CD4-positive, alpha-beta T cell (primary cell): ENCODE measurements at regions not wholly inside any gene's neighbourhood (a gene's known extent, or its start where the extent isn't known, plus 50 kb on each side); places are given as distances from the start of the nearest gene placed in this dataset.

Experiments used
- ATAC-seq: fragments of 200-7000 bp; cut with Tn5 transposase; one replicate; pipeline ENCODE4 v1.10.0; 2022; ENCODE audit warnings: mild to moderate bottlenecking; ENCODE audit not compliant: poor library complexity
- CTCF ChIA-PET: fragments of 350-600 bp; sonication (Branson Sonifier 250); formaldehyde crosslinking; loops from one replicate; lab custom pipeline; 2021; ENCODE audit warnings: antibody characterized with exemption, inconsistent platforms; lab: Charles Lee
- POLR2A ChIA-PET: fragments of 350-600 bp; sonication (Branson Sonifier 250); formaldehyde crosslinking; loops from one replicate; lab custom pipeline; 2021; ENCODE audit warnings: antibody characterized with exemption, inconsistent platforms; lab: Charles Lee
- DNase-seq, 14 experiments: peaks; one replicate each; pipeline ENCODE4 v3.0.0-alpha.2; 2013 to 2020; ENCODE audit warnings: mixed read lengths in 2 of 14
- H3K27ac ChIP-seq, 2 donors: one replicate each; pipeline versions ENCODE4 v1.5.1 to v1.7.0; 2013; ENCODE audit warnings: low read length in 2 of 2, low read depth in 1 of 2, mild to moderate bottlenecking in 1 of 2
- H3K27me3 ChIP-seq, 2 experiments: 1 replicate in 1 of 2; 2 replicates in 1 of 2; pipeline versions ENCODE4 v1.6.1 to v1.7.0; 2013; ENCODE audit warnings: low read length in 2 of 2, control low read depth in 1 of 2, mild to moderate bottlenecking in 1 of 2, moderate library complexity in 1 of 2; ENCODE audit not compliant: insufficient read depth in 2 of 2, control insufficient read depth in 1 of 2
- H3K36me3 ChIP-seq: one replicate; pipeline ENCODE4 v1.6.1; 2013; ENCODE audit warnings: low read length, control low read depth; ENCODE audit not compliant: insufficient read depth
- H3K4me1 ChIP-seq: one replicate; pipeline ENCODE4 v1.6.1; 2013; ENCODE audit warnings: low read length, control low read depth; ENCODE audit not compliant: insufficient read depth
- H3K4me3 ChIP-seq: one replicate; pipeline ENCODE4 v1.5.1; 2013; ENCODE audit warnings: mild to moderate bottlenecking, low read length, moderate library complexity
- H3K9me3 ChIP-seq, 2 experiments: 1 replicate in 1 of 2; 2 replicates in 1 of 2; pipeline versions ENCODE4 v1.6.1 to v1.7.0; 2013; ENCODE audit warnings: low read length in 2 of 2, mild to moderate bottlenecking in 2 of 2, control low read depth in 1 of 2, moderate library complexity in 1 of 2; ENCODE audit not compliant: control insufficient read depth in 1 of 2, insufficient read depth in 1 of 2
- H3K27ac Mint-ChIP-seq: one replicate; pipeline ENCODE4 v1.8.0; 2020; ENCODE audit warnings: mixed read lengths
- H3K27me3 Mint-ChIP-seq: one replicate; pipeline ENCODE4 v1.8.0; 2021; ENCODE audit warnings: mixed read lengths
- H3K36me3 Mint-ChIP-seq: one replicate; pipeline ENCODE4 v1.8.0; 2021; ENCODE audit warnings: low read depth, mixed read lengths
- H3K4me1 Mint-ChIP-seq: one replicate; pipeline ENCODE4 v1.8.0; 2021; ENCODE audit warnings: low read depth, mixed read lengths
- H3K4me3 Mint-ChIP-seq: one replicate; pipeline ENCODE4 v1.8.0; 2020; ENCODE audit warnings: mild to moderate bottlenecking, mixed read lengths
- H3K9me3 Mint-ChIP-seq: one replicate; pipeline ENCODE4 v1.8.0; 2020; ENCODE audit warnings: mixed read lengths
- intact Hi-C, 2 experiments: fragments of 100-400 bp; cut with DNase I in 1 of 2; cut with micrococcal nuclease in 1 of 2; formaldehyde crosslinking; loops; one replicate each; pipeline versions ENCODE4 v1.15.1 to v1.9.0; 2023 to 2025; cut with DNase I, micrococcal nuclease
- TF ChIP-seq, protein P1 (sequence below): fragments of 200-600 bp; IDR thresholded peaks from one replicate; pipeline ENCODE4 v1.8.0; 2022; ENCODE audit warnings: antibody characterized with exemption, mild to moderate bottlenecking

DNA sequence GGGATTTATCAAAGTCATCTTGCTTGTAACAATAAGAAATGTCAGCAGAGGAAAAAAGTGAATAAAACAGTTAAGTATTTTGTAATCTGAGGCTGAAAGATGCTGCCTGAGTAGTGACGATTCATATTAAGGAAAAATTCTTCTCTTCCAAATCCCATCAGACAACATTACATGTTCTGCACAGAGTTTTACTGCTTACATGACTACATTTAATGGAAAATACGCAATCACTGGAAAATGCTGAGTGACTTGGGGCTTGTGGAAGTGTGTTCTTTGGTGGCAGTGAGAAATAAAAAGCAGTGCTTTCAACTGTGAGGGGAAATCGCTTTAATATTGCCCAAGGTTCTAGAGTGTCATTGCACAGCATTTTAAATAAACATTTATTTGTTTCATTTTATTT is 1025.2 kb upstream of the GOT2 start:
- peaks cover 14% of the 10 kb centered on the region for H3K9me3 Mint-ChIP-seq
- Histone ChIP-seq H3K4me3 (no peak overlapping the region), H3K27ac (no peak overlapping the region), H3K9me3 (peaks cover 0 to 6% of the 10 kb centered on the region in 2 experiments), H3K4me1 (no peaks in the 10 kb centered on the region), H3K36me3 (no peaks in the 10 kb centered on the region), H3K27me3 (no peaks in the 10 kb centered on the region)
- intact Hi-C loops, result no loop called here
- H3K27ac Mint-ChIP-seq, result no peak overlapping the region
- TF ChIP-seq, protein P1, sequence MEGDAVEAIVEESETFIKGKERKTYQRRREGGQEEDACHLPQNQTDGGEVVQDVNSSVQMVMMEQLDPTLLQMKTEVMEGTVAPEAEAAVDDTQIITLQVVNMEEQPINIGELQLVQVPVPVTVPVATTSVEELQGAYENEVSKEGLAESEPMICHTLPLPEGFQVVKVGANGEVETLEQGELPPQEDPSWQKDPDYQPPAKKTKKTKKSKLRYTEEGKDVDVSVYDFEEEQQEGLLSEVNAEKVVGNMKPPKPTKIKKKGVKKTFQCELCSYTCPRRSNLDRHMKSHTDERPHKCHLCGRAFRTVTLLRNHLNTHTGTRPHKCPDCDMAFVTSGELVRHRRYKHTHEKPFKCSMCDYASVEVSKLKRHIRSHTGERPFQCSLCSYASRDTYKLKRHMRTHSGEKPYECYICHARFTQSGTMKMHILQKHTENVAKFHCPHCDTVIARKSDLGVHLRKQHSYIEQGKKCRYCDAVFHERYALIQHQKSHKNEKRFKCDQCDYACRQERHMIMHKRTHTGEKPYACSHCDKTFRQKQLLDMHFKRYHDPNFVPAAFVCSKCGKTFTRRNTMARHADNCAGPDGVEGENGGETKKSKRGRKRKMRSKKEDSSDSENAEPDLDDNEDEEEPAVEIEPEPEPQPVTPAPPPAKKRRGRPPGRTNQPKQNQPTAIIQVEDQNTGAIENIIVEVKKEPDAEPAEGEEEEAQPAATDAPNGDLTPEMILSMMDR, result no peak
- H3K4me3 Mint-ChIP-seq, result no peak overlapping the region
- ChIA-PET CTCF (no interaction called here), POLR2A (no interaction called here)
- H3K27me3 Mint-ChIP-seq, result no peaks in the 10 kb centered on the region
- DNase-seq (no peak), ATAC-seq (no peak)
- H3K36me3 Mint-ChIP-seq, result no peaks in the 10 kb centered on the region
- no peaks in the 10 kb centered on the region for H3K4me1 Mint-ChIP-seq

- no peak overlapping the region for H3K27ac ChIP-seq
- POLR2A ChIA-PET, result no interaction called here
Observed at GRCh38 chr16:59758848-59759247, 1024.7 kb upstream of the GOT2 start.

GRCh38 chr16:59754854-59755253 is 1020.7 kb upstream of the GOT2 start:
- DNase-seq, result no peak
- ChIA-PET POLR2A (no interaction called here), CTCF (no interaction called here)
- TF ChIP-seq, protein P1, result no peak
- Mint-ChIP-seq H3K4me1 (no peaks in the 10 kb centered on the region), H3K36me3 (no peaks in the 10 kb centered on the region), H3K27me3 (no peaks in the 10 kb centered on the region), H3K27ac (no peak overlapping the region), H3K9me3 (peaks cover 9% of the 10 kb centered on the region), H3K4me3 (no peak overlapping the region)
- Histone ChIP-seq H3K27me3 (no peaks in the 10 kb centered on the region), H3K27ac (no peak overlapping the region), H3K4me3 (no peak overlapping the region), H3K36me3 (no peaks in the 10 kb centered on the region), H3K4me1 (no peaks in the 10 kb centered on the region), H3K9me3 (peaks cover 0 to 6% of the 10 kb centered on the region in 2 experiments)
- no peak for ATAC-seq
- intact Hi-C loops, result no loop called here

More at GRCh38 chr16:59758848-59759247, 1024.7 kb upstream of the GOT2 start:
- Mint-ChIP-seq H3K36me3 (no peaks in the 10 kb centered on the region), H3K27ac (no peak overlapping the region), H3K4me1 (no peaks in the 10 kb centered on the region), H3K27me3 (no peaks in the 10 kb centered on the region), H3K9me3 (peaks cover 14% of the 10 kb centered on the region), H3K4me3 (no peak overlapping the region)
- H3K9me3 ChIP-seq, result peaks cover 0 to 6% of the 10 kb centered on the region in 2 experiments
- ATAC-seq (no peak), DNase-seq (no peak)
- H3K36me3 ChIP-seq, result no peaks in the 10 kb centered on the region
- intact Hi-C loops, result no loop called here
- H3K4me1 ChIP-seq, result no peaks in the 10 kb centered on the region
- no peaks in the 10 kb centered on the region for H3K27me3 ChIP-seq
- TF ChIP-seq, protein P1, result no peak
- CTCF ChIA-PET, result no interaction called here
- no peak overlapping the region for H3K4me3 ChIP-seq
